ENCODE measurements at regions not wholly inside any gene's neighbourhood (a gene's known extent, or its start where the extent isn't known, plus 50 kb on each side); places are given as distances from the start of the nearest gene placed in this dataset.

GRCh38 chr9:7910426-7911020 lies 110.9 kb upstream of the DMAC1 start:
- no peak for DNase-seq (ENCODE audit: low spot score)
- in situ Hi-C loops (cut with HindIII; ENCODE audit: low sequenced_read_pairs), result no loop called here

GRCh38 chr9:7909537-7909936 lies 110.0 kb upstream of the DMAC1 start:
- peak; percentile 36 for DNase-seq (ENCODE audit: low spot score)

GRCh38 chr9:7907551-7908337 lies 108.2 kb upstream of the DMAC1 start:
- no peak for DNase-seq (ENCODE audit: low spot score)
- in situ Hi-C loops (cut with HindIII; ENCODE audit: low sequenced_read_pairs), result no loop called here

More at GRCh38 chr9:7909537-7909936, 110.0 kb upstream of the DMAC1 start:
- in situ Hi-C loops (cut with HindIII; ENCODE audit: low sequenced_read_pairs), result no loop called here

GRCh38 chr9:7906783-7907550 lies 107.4 kb upstream of the DMAC1 start:
- in situ Hi-C loops (cut with HindIII; ENCODE audit: low sequenced_read_pairs), result no loop called here
- no peak for DNase-seq (ENCODE audit: low spot score)

GRCh38 chr9:7901621-7902020 lies 102.0 kb upstream of the DMAC1 start:
- in situ Hi-C loops (cut with HindIII; ENCODE audit: low sequenced_read_pairs), result no loop called here
- no peak for DNase-seq (ENCODE audit: low spot score)

GRCh38 chr9:7900541-7900940 lies 101.0 kb upstream of the DMAC1 start:
- no peak for DNase-seq (ENCODE audit: low spot score)
- in situ Hi-C loops (cut with HindIII; ENCODE audit: low sequenced_read_pairs), result no loop called here

GRCh38 chr9:7899753-7900152 lies 100.2 kb upstream of the DMAC1 start:
- no peak for DNase-seq (ENCODE audit: low spot score)
- in situ Hi-C loops (cut with HindIII; ENCODE audit: low sequenced_read_pairs), result no loop called here

- in situ Hi-C loops (cut with HindIII; ENCODE audit: low sequenced_read_pairs), result no loop called here
- peak; percentile 97 for DNase-seq (ENCODE audit: low spot score)
Measured at GRCh38 chr9:7894231-7894630, 94.7 kb upstream of the DMAC1 start.

- in situ Hi-C loops (cut with HindIII; ENCODE audit: low sequenced_read_pairs), result no loop called here
- peak; percentile 66 for DNase-seq (ENCODE audit: low spot score)
Measured at GRCh38 chr9:7892975-7893374, 93.4 kb upstream of the DMAC1 start.

GRCh38 chr9:7879551-7880245 lies 80.1 kb upstream of the DMAC1 start:
- DNase-seq (ENCODE audit: low spot score), result no peak
- in situ Hi-C loops (cut with HindIII; ENCODE audit: low sequenced_read_pairs), result no loop called here

GRCh38 chr9:7871977-7872730 lies 72.6 kb upstream of the DMAC1 start:
- DNase-seq (ENCODE audit: low spot score), result no peak
- in situ Hi-C loops (cut with HindIII; ENCODE audit: low sequenced_read_pairs), result no loop called here

GRCh38 chr9:7869340-7869739 lies 69.8 kb upstream of the DMAC1 start:
- in situ Hi-C loops (cut with HindIII; ENCODE audit: low sequenced_read_pairs), result no loop called here
- DNase-seq (ENCODE audit: low spot score), result no peak

GRCh38 chr9:7862170-7862569 lies 62.6 kb upstream of the DMAC1 start:
- no peak for DNase-seq (ENCODE audit: low spot score)
- in situ Hi-C loops (cut with HindIII; ENCODE audit: low sequenced_read_pairs), result no loop called here

GRCh38 chr9:7861086-7861485 lies 61.5 kb upstream of the DMAC1 start:
- DNase-seq (ENCODE audit: low spot score), result no peak
- in situ Hi-C loops (cut with HindIII; ENCODE audit: low sequenced_read_pairs), result no loop called here

GRCh38 chr9:7860335-7860709 lies 60.7 kb upstream of the DMAC1 start:
- no peak for DNase-seq (ENCODE audit: low spot score)
- in situ Hi-C loops (cut with HindIII; ENCODE audit: low sequenced_read_pairs), result no loop called here

- no peak for DNase-seq (ENCODE audit: low spot score)
- in situ Hi-C loops (cut with HindIII; ENCODE audit: low sequenced_read_pairs), result no loop called here
Measured at GRCh38 chr9:7859701-7860334, 60.2 kb upstream of the DMAC1 start.

GRCh38 chr9:7858166-7858565 lies 58.6 kb upstream of the DMAC1 start:
- DNase-seq (ENCODE audit: low spot score), result peak; percentile 68
- in situ Hi-C loops (cut with HindIII; ENCODE audit: low sequenced_read_pairs), result no loop called here

GRCh38 chr9:7854763-7855162 lies 55.2 kb upstream of the DMAC1 start:
- DNase-seq (ENCODE audit: low spot score), result no peak
- in situ Hi-C loops (cut with HindIII; ENCODE audit: low sequenced_read_pairs), result no loop called here

Measured in G401 (cell line).